Loucy (cell line): ENCODE measurements at regions not wholly inside any gene's neighbourhood (a gene's known extent, or its start where the extent isn't known, plus 50 kb on each side); places are given as distances from the start of the nearest gene placed in this dataset.

Experiments
- H2AFZ ChIP-seq: fragments of 200-600 bp; sonication (generic); 2 replicates; pipeline ENCODE4 v1.6.0; 2016; ENCODE audit warnings: antibody characterized with exemption, mild to moderate bottlenecking, low read length, moderate library complexity
- H3F3A ChIP-seq: fragments of 200-600 bp; 2 replicates; pipeline ENCODE4 v1.6.0; 2016; ENCODE audit warnings: antibody characterized with exemption, low read depth, mild to moderate bottlenecking
- H3K27me3 ChIP-seq: fragments of 200-600 bp; sonication (generic); 2 replicates; pipeline ENCODE4 v1.6.1; 2014; ENCODE audit warnings: low read length, mild to moderate bottlenecking; ENCODE audit not compliant: insufficient read depth, poor library complexity, severe bottlenecking
- H3K36me3 ChIP-seq: fragments of 200-600 bp; sonication (generic); 2 replicates; pipeline ENCODE4 v1.6.1; 2016; ENCODE audit warnings: low read length; ENCODE audit not compliant: insufficient read depth
- H3K4me1 ChIP-seq: fragments of 200-600 bp; sonication (generic); 2 replicates; pipeline ENCODE4 v1.5.1; 2014; ENCODE audit warnings: low read length, mild to moderate bottlenecking; ENCODE audit not compliant: insufficient read depth, poor library complexity, severe bottlenecking
- H3K4me2 ChIP-seq: fragments of 200-600 bp; sonication (generic); 2 replicates; pipeline ENCODE4 v1.6.0; 2014; ENCODE audit warnings: antibody characterized with exemption, low read length, low read depth, mild to moderate bottlenecking; ENCODE audit not compliant: poor library complexity, severe bottlenecking
- H3K4me3 ChIP-seq: fragments of 200-600 bp; sonication (generic); 2 replicates; pipeline ENCODE4 v1.5.1; 2014; ENCODE audit warnings: low read length, mild to moderate bottlenecking, mixed read lengths; ENCODE audit not compliant: poor library complexity, severe bottlenecking
- H3K79me2 ChIP-seq: fragments of 200-600 bp; sonication (generic); 2 replicates; pipeline ENCODE4 v1.6.1; 2014; ENCODE audit warnings: low read length; ENCODE audit not compliant: insufficient read depth
- H3K9ac ChIP-seq: fragments of 200-600 bp; sonication (generic); 2 replicates; pipeline ENCODE4 v1.6.0; 2014; ENCODE audit warnings: mild to moderate bottlenecking, low read depth, low read length, moderate library complexity; ENCODE audit not compliant: poor library complexity, severe bottlenecking
- H3K9me2 ChIP-seq: fragments of 200-600 bp; sonication (generic); replicated peaks from 2 replicates; pipeline ENCODE4 v1.6.1; 2016; ENCODE audit warnings: low read depth, low read length, mixed read lengths
- H3K9me3 ChIP-seq: fragments of 200-600 bp; sonication (generic); 2 replicates; pipeline ENCODE4 v1.6.1; 2014; ENCODE audit warnings: mild to moderate bottlenecking, antibody characterized with exemption, low read length, low read depth; ENCODE audit not compliant: insufficient read depth
- H4K20me1 ChIP-seq: fragments of 200-600 bp; sonication (generic); 2 replicates; pipeline ENCODE4 v1.6.0; 2014; ENCODE audit warnings: antibody characterized with exemption, low read length, mild to moderate bottlenecking; ENCODE audit not compliant: insufficient read depth, poor library complexity, severe bottlenecking
- CTCF ChIP-seq: fragments of 200-600 bp; sonication (generic); conservative IDR thresholded peaks from 2 replicates; pipeline ENCODE4 v1.5.1; 2014; ENCODE audit warnings: mild to moderate bottlenecking, antibody characterized with exemption, low read length
- EZH2phosphoT487 ChIP-seq: fragments of 200-600 bp; IDR thresholded peaks from 2 replicates; pipeline ENCODE4 v1.6.1; 2018; ENCODE audit warnings: antibody characterized with exemption, mild to moderate bottlenecking, moderate library complexity, borderline replicate concordance

DNA sequence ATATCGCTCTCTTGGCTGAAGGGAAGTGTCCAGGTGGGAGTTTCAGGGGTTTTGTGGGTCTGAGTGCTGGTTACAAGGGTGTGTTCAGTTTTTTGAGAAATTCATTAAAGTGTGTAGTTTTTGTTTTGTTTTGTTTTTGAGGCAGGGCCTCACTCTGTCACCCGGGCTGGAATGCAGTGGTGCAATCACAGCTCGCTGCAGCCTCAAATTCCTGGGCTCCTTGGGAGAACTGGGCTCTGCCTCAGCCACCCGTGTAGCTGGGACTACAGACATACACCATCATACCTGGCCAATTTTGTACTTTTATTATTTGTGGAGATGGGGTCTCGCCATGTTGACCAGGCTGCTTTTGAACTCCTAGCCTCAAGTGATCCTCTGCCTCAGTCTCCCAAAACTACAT, 51.2 kb upstream of the RALGAPA2 start:
- TF ChIP-seq EZH2phosphoT487 (no peak), CTCF (no peak)
- no peaks in the 10 kb centered on the region for H3K9me2 ChIP-seq

More for the DNA sequence above, 51.2 kb upstream of the RALGAPA2 start:
- H3K79me2 ChIP-seq, result no peaks in the 10 kb centered on the region
- H3K27me3 ChIP-seq, result no peaks in the 10 kb centered on the region
- H3K9ac ChIP-seq, result no peak overlapping the region
- H3K36me3 ChIP-seq, result no peaks in the 10 kb centered on the region
- no peak overlapping the region for H3K4me2 ChIP-seq
- peaks cover 14% of the 10 kb centered on the region for H3K4me1 ChIP-seq
- H2AFZ ChIP-seq, result no peak overlapping the region
- no peak overlapping the region for H3K4me3 ChIP-seq
- no peaks in the 10 kb centered on the region for H3F3A ChIP-seq
- no peaks in the 10 kb centered on the region for H4K20me1 ChIP-seq
- H3K9me3 ChIP-seq, result no peaks in the 10 kb centered on the region
